Skeletal muscle tissue (tissue), 3 donors: ENCODE measurements at regions not wholly inside any gene's neighbourhood (a gene's known extent, or its start where the extent isn't known, plus 50 kb on each side); places are given as distances from the start of the nearest gene placed in this dataset.
A peak's percentile ranks its signal among the peaks of the same experiment; 100 is the strongest.

Experiments used
- H3K27ac ChIP-seq: one replicate; pipeline ENCODE4 v1.7.0; 2013; ENCODE audit warnings: mild to moderate bottlenecking, low read depth, low read length, inconsistent platforms
- H3K27me3 ChIP-seq, 3 donors: one replicate each; pipeline ENCODE4 v1.7.0; 2013; ENCODE audit warnings: low read length in 3 of 3; ENCODE audit not compliant: control insufficient read depth in 3 of 3, insufficient read depth in 3 of 3
- H3K36me3 ChIP-seq, 3 donors: one replicate each; pipeline ENCODE4 v1.7.0; 2013; ENCODE audit warnings: low read length in 3 of 3; ENCODE audit not compliant: control insufficient read depth in 3 of 3, insufficient read depth in 3 of 3
- H3K4me1 ChIP-seq, 3 donors: one replicate each; pipeline ENCODE4 v1.7.0; 2013; ENCODE audit warnings: low read length in 3 of 3, mild to moderate bottlenecking in 3 of 3; ENCODE audit not compliant: control insufficient read depth in 3 of 3, insufficient read depth in 3 of 3
- H3K4me3 ChIP-seq, 3 donors: one replicate each; pipeline ENCODE4 v1.7.0; 2013; ENCODE audit warnings: low read length in 3 of 3
- H3K9ac ChIP-seq, 3 donors: one replicate each; pipeline ENCODE4 v1.7.0; 2013; ENCODE audit warnings: low read length in 3 of 3, mild to moderate bottlenecking in 3 of 3, moderate library complexity in 2 of 3, low read depth in 1 of 3
- H3K9me3 ChIP-seq, 3 donors: one replicate each; pipeline ENCODE4 v1.7.0; 2013; ENCODE audit warnings: low read length in 3 of 3; ENCODE audit not compliant: control insufficient read depth in 3 of 3
- donor health status: Osteomylitis.

GRCh38 chr20:18989736-18990474 is 176.3 kb downstream of the SCP2D1 start:
- no peak overlapping the region for H3K9ac ChIP-seq
- no peak overlapping the region for H3K4me3 ChIP-seq
- no peaks in the 10 kb centered on the region for H3K9me3 ChIP-seq
- H3K27me3 ChIP-seq = no peaks in the 10 kb centered on the region
- peak overlapping the region; percentile 28 for H3K27ac ChIP-seq
- peaks cover 4 to 7% (median 6%) of the 10 kb centered on the region in 3 donors for H3K4me1 ChIP-seq
- H3K36me3 ChIP-seq = no peaks in the 10 kb centered on the region

GRCh38 chr20:18991012-18991411 is 177.4 kb downstream of the SCP2D1 start:
- Histone ChIP-seq H3K27me3 (no peaks in the 10 kb centered on the region), H3K27ac (no peak overlapping the region), H3K4me3 (no peak overlapping the region), H3K36me3 (no peaks in the 10 kb centered on the region), H3K9ac (no peak overlapping the region), H3K4me1 (peaks cover 4 to 7% (median 6%) of the 10 kb centered on the region in 3 donors), H3K9me3 (no peaks in the 10 kb centered on the region)

GRCh38 chr20:18992418-18992817 is 178.8 kb downstream of the SCP2D1 start:
- no peak overlapping the region for H3K4me3 ChIP-seq
- H3K4me1 ChIP-seq = peaks cover 3 to 6% (median 4%) of the 10 kb centered on the region in 3 donors
- no peaks in the 10 kb centered on the region for H3K27me3 ChIP-seq
- no peaks in the 10 kb centered on the region for H3K9me3 ChIP-seq
- no peak overlapping the region for H3K27ac ChIP-seq
- H3K36me3 ChIP-seq = no peaks in the 10 kb centered on the region
- H3K9ac ChIP-seq = no peak overlapping the region

DNA sequence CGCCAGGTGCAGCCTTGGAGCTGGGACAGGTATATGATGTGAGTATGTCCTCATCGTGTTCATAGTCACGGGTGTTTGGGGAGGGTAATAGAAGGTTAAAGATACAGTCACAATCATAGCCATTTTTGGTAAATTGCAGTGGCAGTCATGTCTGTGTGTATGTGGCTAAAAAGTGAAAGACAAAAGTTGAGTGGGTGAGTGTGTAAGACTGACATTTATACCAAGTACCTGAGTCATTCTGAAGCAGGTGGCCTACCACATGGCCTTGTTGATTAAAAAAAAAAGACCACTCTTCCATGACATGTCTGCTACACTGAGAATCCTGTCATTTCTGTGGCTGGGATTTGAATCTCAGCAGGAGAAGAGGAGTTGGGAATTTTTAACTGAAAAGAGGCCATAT is 181.9 kb downstream of the SCP2D1 start:
- Histone ChIP-seq H3K4me3 (no peak overlapping the region), H3K4me1 (peaks cover 0 to 3% (median 0%) of the 10 kb centered on the region in 3 donors), H3K9me3 (no peaks in the 10 kb centered on the region), H3K27me3 (no peaks in the 10 kb centered on the region), H3K9ac (no peak overlapping the region), H3K27ac (no peak overlapping the region), H3K36me3 (no peaks in the 10 kb centered on the region)

DNA sequence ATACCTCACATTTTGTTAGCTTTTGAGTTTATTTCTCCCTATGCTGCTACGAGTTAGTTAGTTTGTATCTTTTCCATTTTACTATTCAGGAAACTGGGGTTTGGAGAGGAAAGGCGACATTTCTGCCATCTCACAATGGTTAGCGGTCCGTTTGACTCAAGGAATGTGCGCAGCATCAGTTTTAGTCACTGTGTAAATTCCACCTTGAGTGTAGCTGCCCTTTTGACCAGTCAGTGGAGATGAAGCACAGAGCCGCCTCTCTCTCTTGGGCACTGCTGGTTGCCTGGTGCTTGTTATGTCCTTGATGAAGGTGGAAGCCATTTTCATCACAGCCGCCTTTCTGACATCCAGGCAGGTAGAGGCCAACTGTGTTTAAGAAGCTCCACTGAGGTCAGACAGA is 185.5 kb downstream of the SCP2D1 start:
- Histone ChIP-seq H3K4me1 (peaks cover 0 to 5% (median 4%) of the 10 kb centered on the region in 3 donors), H3K9me3 (no peaks in the 10 kb centered on the region), H3K27me3 (no peaks in the 10 kb centered on the region), H3K27ac (no peak overlapping the region), H3K9ac (no peak overlapping the region), H3K4me3 (no peak overlapping the region), H3K36me3 (no peaks in the 10 kb centered on the region)

DNA sequence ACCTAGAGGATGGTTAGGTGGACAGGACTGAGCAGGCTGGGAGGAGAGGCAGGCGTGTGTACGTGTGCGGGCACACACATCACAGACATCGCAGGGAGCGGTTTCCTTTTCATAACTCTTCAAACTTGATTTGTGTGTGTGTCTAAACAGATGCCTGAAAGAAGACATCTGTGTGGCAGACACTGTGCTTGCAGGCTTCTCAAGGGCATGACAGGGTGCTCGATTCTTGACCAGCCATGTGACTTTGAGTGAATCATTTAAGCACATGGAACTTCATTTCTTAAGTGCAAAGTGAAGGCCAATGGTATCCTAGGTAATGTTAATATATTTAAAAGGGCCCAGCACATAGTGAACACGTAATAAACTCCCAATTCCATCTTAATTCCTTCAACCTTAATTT is 186.5 kb downstream of the SCP2D1 start:
- H3K27me3 ChIP-seq = no peaks in the 10 kb centered on the region
- no peak overlapping the region for H3K9ac ChIP-seq
- peaks cover 0 to 5% (median 4%) of the 10 kb centered on the region in 3 donors for H3K4me1 ChIP-seq
- H3K27ac ChIP-seq = no peak overlapping the region
- no peak overlapping the region for H3K4me3 ChIP-seq
- no peaks in the 10 kb centered on the region for H3K36me3 ChIP-seq
- no peaks in the 10 kb centered on the region for H3K9me3 ChIP-seq

GRCh38 chr20:19001177-19001576 is 187.6 kb downstream of the SCP2D1 start:
- Histone ChIP-seq H3K9me3 (no peaks in the 10 kb centered on the region), H3K4me3 (no peak overlapping the region), H3K9ac (no peak overlapping the region), H3K27ac (no peak overlapping the region), H3K27me3 (no peaks in the 10 kb centered on the region), H3K4me1 (peaks cover 0 to 5% (median 4%) of the 10 kb centered on the region in 3 donors), H3K36me3 (no peaks in the 10 kb centered on the region)

DNA sequence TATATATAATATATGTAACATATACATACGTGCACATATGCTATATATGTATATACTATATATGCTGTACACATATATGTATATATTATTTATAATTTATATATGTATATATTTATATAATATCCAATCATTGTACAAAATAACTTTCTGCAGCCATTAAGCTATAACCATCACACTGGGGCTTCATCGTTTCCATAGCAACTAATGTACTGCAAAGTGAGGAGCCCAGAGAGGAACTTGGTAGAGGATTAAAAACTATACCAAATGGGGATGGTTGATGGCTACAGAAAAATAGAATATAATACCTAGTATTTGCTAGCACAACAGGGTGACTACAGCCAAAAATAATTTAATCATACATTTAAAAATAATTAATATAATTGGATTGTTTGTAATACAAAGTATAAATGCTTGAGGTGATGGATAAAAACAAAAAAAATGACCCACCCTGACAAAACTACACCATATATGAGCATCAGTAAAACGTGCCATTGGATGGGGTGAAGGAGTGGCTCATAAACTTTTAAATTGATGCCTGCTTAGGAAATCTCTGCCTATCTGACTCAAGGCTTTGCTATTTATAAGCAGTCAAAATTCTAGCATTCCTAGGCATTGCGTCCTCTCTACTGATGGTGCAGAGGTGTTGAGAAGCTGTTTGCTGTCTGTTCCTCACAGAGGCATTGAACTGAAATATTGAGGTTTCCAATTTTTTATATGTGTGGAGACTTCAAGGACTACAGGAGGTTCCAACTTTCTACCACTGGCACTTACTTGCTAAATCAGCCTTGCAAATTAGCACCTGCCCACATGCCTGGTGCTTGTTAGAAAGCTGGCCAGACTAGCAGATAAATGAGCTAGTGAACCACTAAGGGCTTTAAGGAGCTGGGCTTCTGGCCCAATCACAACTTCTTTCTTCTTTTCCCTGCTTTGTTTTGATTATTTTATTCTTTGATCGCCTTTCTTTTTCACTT is 190.1 kb downstream of the SCP2D1 start:
- no peak overlapping the region for H3K27ac ChIP-seq
- no peak overlapping the region for H3K4me3 ChIP-seq
- H3K9me3 ChIP-seq = no peaks in the 10 kb centered on the region
- no peak overlapping the region for H3K9ac ChIP-seq
- H3K27me3 ChIP-seq = no peaks in the 10 kb centered on the region
- no peaks in the 10 kb centered on the region for H3K36me3 ChIP-seq
- H3K4me1 ChIP-seq = peaks cover 0 to 5% (median 4%) of the 10 kb centered on the region in 3 donors

GRCh38 chr20:19004975-19005374 is 191.4 kb downstream of the SCP2D1 start:
- no peak overlapping the region for H3K27ac ChIP-seq
- H3K4me1 ChIP-seq = peaks cover 0 to 5% (median 4%) of the 10 kb centered on the region in 3 donors
- no peak overlapping the region for H3K9ac ChIP-seq
- no peaks in the 10 kb centered on the region for H3K9me3 ChIP-seq
- H3K27me3 ChIP-seq = no peaks in the 10 kb centered on the region
- no peaks in the 10 kb centered on the region for H3K36me3 ChIP-seq
- no peak overlapping the region for H3K4me3 ChIP-seq

DNA sequence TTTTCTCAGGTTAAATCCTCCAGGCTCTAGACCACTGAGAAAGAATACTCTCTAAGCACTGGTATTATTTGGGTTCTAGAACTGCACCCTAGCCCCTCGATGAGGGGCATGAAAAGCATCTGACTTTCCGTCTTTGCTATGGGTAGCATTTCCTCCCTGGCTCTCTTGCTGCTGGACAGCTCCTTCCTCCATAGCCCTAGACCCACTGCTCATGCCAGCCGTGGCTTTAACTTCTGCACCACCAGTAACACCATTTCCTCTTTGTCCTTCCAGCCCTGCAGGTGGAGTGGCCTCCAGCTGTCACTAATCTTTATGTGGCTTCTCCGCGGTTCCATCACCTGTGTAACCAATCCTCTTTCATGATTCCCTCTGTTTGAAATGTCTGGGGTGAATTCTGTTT is 194.9 kb downstream of the SCP2D1 start:
- no peaks in the 10 kb centered on the region for H3K36me3 ChIP-seq
- H3K9me3 ChIP-seq = no peaks in the 10 kb centered on the region
- no peaks in the 10 kb centered on the region for H3K27me3 ChIP-seq
- no peak overlapping the region for H3K4me3 ChIP-seq
- no peak overlapping the region for H3K9ac ChIP-seq
- no peak overlapping the region for H3K27ac ChIP-seq
- peaks cover 5 to 17% (median 15%) of the 10 kb centered on the region in 3 donors for H3K4me1 ChIP-seq
